Colonic mucosa (tissue), 4 donors: ENCODE measurements at regions not wholly inside any gene's neighbourhood (a gene's known extent, or its start where the extent isn't known, plus 50 kb on each side); places are given as distances from the start of the nearest gene placed in this dataset.

Experiments used
- DNase-seq: peaks from one replicate; pipeline ENCODE4 v3.0.0-alpha.2; 2020
- H3K27ac ChIP-seq: fragments of 200-600 bp; one replicate; pipeline ENCODE4 v1.8.0; 2021
- H3K27me3 ChIP-seq: fragments of 200-600 bp; one replicate; pipeline ENCODE4 v1.8.0; 2021
- H3K36me3 ChIP-seq: fragments of 200-600 bp; one replicate; pipeline ENCODE4 v1.8.0; 2021
- H3K4me1 ChIP-seq: fragments of 200-600 bp; one replicate; pipeline ENCODE4 v1.8.0; 2021; ENCODE audit warnings: mild to moderate bottlenecking
- H3K4me3 ChIP-seq: fragments of 200-600 bp; one replicate; pipeline ENCODE4 v1.8.0; 2021
- H3K9ac ChIP-seq, 2 donors: one replicate each; pipeline ENCODE4 v1.7.0; 2013; ENCODE audit warnings: control low read depth in 2 of 2, low read depth in 2 of 2, low read length in 2 of 2
- H3K9me3 ChIP-seq: fragments of 200-600 bp; one replicate; pipeline ENCODE4 v1.8.0; 2021
- intact Hi-C: fragments of 100-400 bp; cut with DNase I; formaldehyde crosslinking; loops from one replicate; pipeline ENCODE4 v1.14.1; 2022
- TF ChIP-seq, protein P1 (sequence below): fragments of 200-600 bp; IDR thresholded peaks from one replicate; pipeline ENCODE4 v1.8.0; 2022; ENCODE audit warnings: antibody characterized with exemption, mild to moderate bottlenecking
- donor health status: healthy.
- donor health status: DM: no; HTN: no; CAD: no.
- donor health status: DM: no; HTN: no; CAD: no.

- Histone ChIP-seq H3K27me3 (no peaks in the 10 kb centered on the region), H3K4me3 (no peak overlapping the region), H3K9ac (no peak overlapping the region), H3K27ac (no peak overlapping the region), H3K4me1 (no peaks in the 10 kb centered on the region), H3K9me3 (no peaks in the 10 kb centered on the region), H3K36me3 (no peaks in the 10 kb centered on the region)
- TF ChIP-seq, protein P1, sequence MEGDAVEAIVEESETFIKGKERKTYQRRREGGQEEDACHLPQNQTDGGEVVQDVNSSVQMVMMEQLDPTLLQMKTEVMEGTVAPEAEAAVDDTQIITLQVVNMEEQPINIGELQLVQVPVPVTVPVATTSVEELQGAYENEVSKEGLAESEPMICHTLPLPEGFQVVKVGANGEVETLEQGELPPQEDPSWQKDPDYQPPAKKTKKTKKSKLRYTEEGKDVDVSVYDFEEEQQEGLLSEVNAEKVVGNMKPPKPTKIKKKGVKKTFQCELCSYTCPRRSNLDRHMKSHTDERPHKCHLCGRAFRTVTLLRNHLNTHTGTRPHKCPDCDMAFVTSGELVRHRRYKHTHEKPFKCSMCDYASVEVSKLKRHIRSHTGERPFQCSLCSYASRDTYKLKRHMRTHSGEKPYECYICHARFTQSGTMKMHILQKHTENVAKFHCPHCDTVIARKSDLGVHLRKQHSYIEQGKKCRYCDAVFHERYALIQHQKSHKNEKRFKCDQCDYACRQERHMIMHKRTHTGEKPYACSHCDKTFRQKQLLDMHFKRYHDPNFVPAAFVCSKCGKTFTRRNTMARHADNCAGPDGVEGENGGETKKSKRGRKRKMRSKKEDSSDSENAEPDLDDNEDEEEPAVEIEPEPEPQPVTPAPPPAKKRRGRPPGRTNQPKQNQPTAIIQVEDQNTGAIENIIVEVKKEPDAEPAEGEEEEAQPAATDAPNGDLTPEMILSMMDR, result no peak
- intact Hi-C loops, result loop anchor here (10.0 kb wide), 1 partner anchor 999 kb away; no protein-coding TSS in a partner anchor
- DNase-seq, result no peak
These were observed 65.0 kb upstream of the POU2AF1 start for GRCh38 chr11:111444040-111444439.

DNA sequence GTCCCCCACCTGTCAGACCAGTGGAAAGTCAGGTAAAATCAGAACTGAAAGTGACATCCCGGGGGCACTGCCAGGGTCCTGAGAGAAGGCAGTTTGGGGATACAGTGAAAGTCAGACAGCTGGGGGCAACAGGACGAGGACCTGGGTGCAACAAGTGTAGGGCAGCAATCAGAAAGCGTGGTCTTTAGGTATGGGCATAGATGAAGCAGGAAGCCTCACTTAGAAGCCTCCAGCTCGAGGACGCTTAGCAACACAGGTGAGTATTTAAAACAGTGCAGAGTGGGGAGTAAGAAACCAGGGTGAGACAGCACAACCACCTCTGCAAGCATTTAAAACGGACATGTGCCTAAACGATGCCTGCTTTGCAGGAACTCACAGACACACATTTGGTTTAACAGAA, 64.6 kb upstream of the POU2AF1 start:
- intact Hi-C loops, result loop anchor here (10.0 kb wide), 1 partner anchor 999 kb away; no protein-coding TSS in a partner anchor
- no peaks in the 10 kb centered on the region for H3K27me3 ChIP-seq
- H3K9me3 ChIP-seq, result no peaks in the 10 kb centered on the region
- no peak overlapping the region for H3K9ac ChIP-seq
- H3K36me3 ChIP-seq, result no peaks in the 10 kb centered on the region
- DNase-seq, result no peak
- no peak overlapping the region for H3K27ac ChIP-seq
- no peak overlapping the region for H3K4me3 ChIP-seq
- H3K4me1 ChIP-seq, result no peaks in the 10 kb centered on the region
- TF ChIP-seq, protein P1, result no peak

DNA sequence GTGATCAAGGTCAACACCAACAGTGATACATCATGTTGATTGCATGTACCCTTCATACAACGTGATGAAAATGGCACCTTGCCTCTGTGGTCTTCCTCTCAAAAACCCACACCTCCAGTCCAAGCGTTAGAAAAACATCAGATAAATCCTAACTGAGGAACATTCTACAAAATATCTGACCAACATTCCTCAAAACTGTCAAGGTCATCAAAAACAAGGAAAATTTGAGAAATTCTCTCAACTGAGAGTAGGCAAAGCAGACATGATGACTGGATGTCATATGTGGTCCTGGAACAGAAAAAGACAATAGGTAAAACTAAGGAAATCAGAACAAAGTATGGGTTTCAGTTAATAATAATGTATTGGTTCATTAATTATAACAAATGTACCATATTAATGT, 64.0 kb upstream of the POU2AF1 start:
- no peaks in the 10 kb centered on the region for H3K36me3 ChIP-seq
- no peaks in the 10 kb centered on the region for H3K9me3 ChIP-seq
- H3K27ac ChIP-seq, result no peak overlapping the region
- DNase-seq, result no peak
- intact Hi-C loops, result loop anchor here (10.0 kb wide), 1 partner anchor 998 kb away; no protein-coding TSS in a partner anchor
- H3K4me3 ChIP-seq, result no peak overlapping the region
- H3K27me3 ChIP-seq, result no peaks in the 10 kb centered on the region
- TF ChIP-seq, protein P1, result no peak
- no peaks in the 10 kb centered on the region for H3K4me1 ChIP-seq
- H3K9ac ChIP-seq, result no peak overlapping the region

- Histone ChIP-seq H3K27me3 (no peaks in the 10 kb centered on the region), H3K36me3 (no peaks in the 10 kb centered on the region), H3K4me3 (no peak overlapping the region), H3K9me3 (no peaks in the 10 kb centered on the region), H3K4me1 (no peaks in the 10 kb centered on the region), H3K27ac (no peak overlapping the region), H3K9ac (no peak overlapping the region)
- TF ChIP-seq, protein P1, result no peak
- no peak for DNase-seq
- intact Hi-C loops, result loop anchor here (10.0 kb wide), 1 partner anchor 997 kb away; no protein-coding TSS in a partner anchor
These were observed 62.4 kb upstream of the POU2AF1 start for GRCh38 chr11:111441443-111441842.

- DNase-seq, result peak; percentile 56
- Histone ChIP-seq H3K4me1 (no peaks in the 10 kb centered on the region), H3K27ac (no peak overlapping the region), H3K4me3 (no peak overlapping the region), H3K9ac (no peak overlapping the region), H3K27me3 (no peaks in the 10 kb centered on the region), H3K36me3 (no peaks in the 10 kb centered on the region), H3K9me3 (no peaks in the 10 kb centered on the region)
- TF ChIP-seq, protein P1, result no peak
- intact Hi-C loops, result loop anchor here (10.0 kb wide), 1 partner anchor 996 kb away; no protein-coding TSS in a partner anchor
These were observed 61.5 kb upstream of the POU2AF1 start for GRCh38 chr11:111440416-111441205.
